ENCODE measurements at regions not wholly inside any gene's neighbourhood (a gene's known extent, or its start where the extent isn't known, plus 50 kb on each side); places are given as distances from the start of the nearest gene placed in this dataset.

GRCh38 chr9:111271481-111272080 is 58.4 kb downstream of the OR2K2 start:
- TF ChIP-seq, protein P1, sequence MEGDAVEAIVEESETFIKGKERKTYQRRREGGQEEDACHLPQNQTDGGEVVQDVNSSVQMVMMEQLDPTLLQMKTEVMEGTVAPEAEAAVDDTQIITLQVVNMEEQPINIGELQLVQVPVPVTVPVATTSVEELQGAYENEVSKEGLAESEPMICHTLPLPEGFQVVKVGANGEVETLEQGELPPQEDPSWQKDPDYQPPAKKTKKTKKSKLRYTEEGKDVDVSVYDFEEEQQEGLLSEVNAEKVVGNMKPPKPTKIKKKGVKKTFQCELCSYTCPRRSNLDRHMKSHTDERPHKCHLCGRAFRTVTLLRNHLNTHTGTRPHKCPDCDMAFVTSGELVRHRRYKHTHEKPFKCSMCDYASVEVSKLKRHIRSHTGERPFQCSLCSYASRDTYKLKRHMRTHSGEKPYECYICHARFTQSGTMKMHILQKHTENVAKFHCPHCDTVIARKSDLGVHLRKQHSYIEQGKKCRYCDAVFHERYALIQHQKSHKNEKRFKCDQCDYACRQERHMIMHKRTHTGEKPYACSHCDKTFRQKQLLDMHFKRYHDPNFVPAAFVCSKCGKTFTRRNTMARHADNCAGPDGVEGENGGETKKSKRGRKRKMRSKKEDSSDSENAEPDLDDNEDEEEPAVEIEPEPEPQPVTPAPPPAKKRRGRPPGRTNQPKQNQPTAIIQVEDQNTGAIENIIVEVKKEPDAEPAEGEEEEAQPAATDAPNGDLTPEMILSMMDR (IDR thresholded peaks at IDR 0.05) = no peak
- TF ChIP-seq POLR2A (IDR thresholded peaks at IDR 0.05) = no peak

All from uterus (tissue), 2 donors.